H1 (cell line): ENCODE measurements at regions not wholly inside any gene's neighbourhood (a gene's known extent, or its start where the extent isn't known, plus 50 kb on each side); places are given as distances from the start of the nearest gene placed in this dataset.

Source experiments
- CTCF ChIA-PET: fragments of 300-600 bp; sonication (Branson Sonifier 250); formaldehyde crosslinking; loops from one replicate; lab custom pipeline; 2021; ENCODE audit not compliant: partially characterized antibody; lab: Charles Lee
- POLR2A ChIA-PET: fragments of 300-600 bp; sonication (Branson Sonifier 250); formaldehyde crosslinking; loops from one replicate; lab custom pipeline; 2021; ENCODE audit warnings: inconsistent platforms; ENCODE audit not compliant: partially characterized antibody; lab: Charles Lee
- DNase-seq, 2 experiments: peaks; one replicate each; pipeline versions ENCODE4 v3.0.0 to v3.0.0-alpha.2; 2010 to 2022; ENCODE audit warnings: low spot score in 2 of 2, low read depth in 1 of 2, mixed read lengths in 1 of 2
- FAIRE-seq: peaks from 2 replicates; lab custom pipeline; 2011; peaks lifted over from hg19 to GRCh38; lab: Jason Lieb, UNC
- H2AFZ ChIP-seq: 2 replicates; pipeline ENCODE4 v1.8.1; 2012; ENCODE audit warnings: low read length, inconsistent platforms
- H2AK5ac ChIP-seq: 2 replicates; pipeline ENCODE4 v1.6.1; 2013; ENCODE audit warnings: low read depth, low read length
- H2BK120ac ChIP-seq: replicated peaks from 2 replicates; pipeline ENCODE3; 2013; ENCODE audit warnings: low read depth, low read length, inconsistent platforms
- H2BK12ac ChIP-seq: 2 replicates; pipeline ENCODE4 v1.6.1; 2013; ENCODE audit warnings: low read depth, low read length
- H2BK15ac ChIP-seq: 2 replicates; pipeline ENCODE4 v1.6.1; 2013; ENCODE audit warnings: low read length
- H2BK20ac ChIP-seq: 2 replicates; pipeline ENCODE4 v1.6.1; 2013; ENCODE audit warnings: low read length
- H2BK5ac ChIP-seq: 2 replicates; pipeline ENCODE4 v1.6.1; 2013; ENCODE audit warnings: low read depth, low read length
- H3K14ac ChIP-seq: 2 replicates; pipeline ENCODE4 v1.6.1; 2013; ENCODE audit warnings: inconsistent platforms; ENCODE audit not compliant: insufficient read length
- H3K18ac ChIP-seq: 2 replicates; pipeline ENCODE4 v1.6.1; 2013; ENCODE audit warnings: low read length; ENCODE audit errors: extremely low read depth
- H3K23ac ChIP-seq: 2 replicates; pipeline ENCODE4 v1.6.1; 2013; ENCODE audit warnings: inconsistent platforms; ENCODE audit not compliant: insufficient read length
- H3K23me2 ChIP-seq: 2 replicates; pipeline ENCODE4 v1.6.1; 2013; ENCODE audit warnings: low read depth, low read length
- H3K27ac ChIP-seq: 2 replicates; pipeline ENCODE4 v1.6.1; 2011; ENCODE audit warnings: low read depth, low read length, inconsistent platforms
- H3K27me3 ChIP-seq, 4 experiments: replicated peaks in 1 of 4; 1 replicate in 1 of 4; 2 replicates in 3 of 4; pipeline versions ENCODE4 v1.6.1 to v1.8.1; 2011 to 2013; ENCODE audit warnings: low read length in 3 of 4, mild to moderate bottlenecking in 3 of 4, inconsistent platforms in 2 of 4, mixed read lengths in 2 of 4, moderate library complexity in 1 of 4; ENCODE audit not compliant: control insufficient read depth in 3 of 4, insufficient read depth in 3 of 4; ENCODE audit errors: extremely low read depth in 1 of 4
- H3K36me3 ChIP-seq, 4 experiments: 2 replicates each; pipeline versions ENCODE4 v1.6.1 to v1.8.1; 2011 to 2013; ENCODE audit warnings: mild to moderate bottlenecking in 4 of 4, low read length in 3 of 4, moderate library complexity in 2 of 4, control low read depth in 1 of 4, inconsistent platforms in 1 of 4; ENCODE audit not compliant: insufficient read depth in 4 of 4, control insufficient read depth in 2 of 4
- H3K4ac ChIP-seq: replicated peaks from 2 replicates; pipeline ENCODE3; 2013; ENCODE audit warnings: low read length, low read depth, mixed read lengths, inconsistent platforms; ENCODE audit not compliant: insufficient read length
- H3K4me1 ChIP-seq, 4 experiments: replicated peaks in 1 of 4; 1 replicate in 1 of 4; 2 replicates in 3 of 4; pipeline versions ENCODE4 v1.6.1 to v1.8.1; 2011 to 2013; ENCODE audit warnings: low read length in 3 of 4, inconsistent platforms in 2 of 4, mixed read lengths in 1 of 4; ENCODE audit not compliant: insufficient read depth in 4 of 4, control insufficient read depth in 3 of 4
- H3K4me2 ChIP-seq, 2 experiments: 2 replicates each; pipeline versions ENCODE4 v1.6.1 to v1.8.1; 2011 to 2013; ENCODE audit warnings: low read depth in 2 of 2, low read length in 2 of 2, control low read depth in 1 of 2, inconsistent platforms in 1 of 2, mild to moderate bottlenecking in 1 of 2; ENCODE audit not compliant: insufficient read depth in 1 of 2
- H3K4me3 ChIP-seq, 4 experiments: fragments of 200-600, 300-600 bp in 1 of 4; sonication (generic), shearing (Covaris generic), sonication (Bioruptor Twin) in 1 of 4; 2 replicates each; pipeline versions ENCODE4 v1.5.1 to v1.8.1; 2011 to 2016; ENCODE audit warnings: low read length in 4 of 4, low read depth in 3 of 4, control low read depth in 2 of 4, inconsistent platforms in 2 of 4, mild to moderate bottlenecking in 2 of 4, mixed read lengths in 1 of 4, moderate library complexity in 1 of 4; ENCODE audit not compliant: insufficient read depth in 2 of 4; ENCODE audit errors: extremely low read depth in 1 of 4
- H3K56ac ChIP-seq: replicated peaks from 2 replicates; pipeline ENCODE3; 2013; ENCODE audit warnings: low read depth, mild to moderate bottlenecking, mixed read lengths, low read length, inconsistent platforms; ENCODE audit not compliant: insufficient read length
- H3K79me1 ChIP-seq: 2 replicates; pipeline ENCODE4 v1.6.1; 2013; ENCODE audit warnings: low read depth, low read length, control low read depth
- H3K79me2 ChIP-seq, 2 experiments: 2 replicates each; pipeline versions ENCODE4 v1.6.1 to v1.8.1; 2012 to 2013; ENCODE audit warnings: low read length in 2 of 2, mild to moderate bottlenecking in 2 of 2, inconsistent platforms in 1 of 2; ENCODE audit not compliant: insufficient read depth in 2 of 2, control insufficient read depth in 1 of 2
- H3K9ac ChIP-seq, 4 experiments: replicated peaks in 1 of 4; 1 replicate in 1 of 4; 2 replicates in 3 of 4; pipeline versions ENCODE4 v1.6.1 to v1.8.1; 2011 to 2013; ENCODE audit warnings: low read depth in 3 of 4, low read length in 3 of 4, control low read depth in 2 of 4, mild to moderate bottlenecking in 2 of 4, moderate library complexity in 2 of 4, inconsistent platforms in 1 of 4; ENCODE audit errors: extremely low read depth in 1 of 4
- H3K9me3 ChIP-seq, 2 experiments: 2 replicates each; pipeline versions ENCODE4 v1.6.1 to v1.8.1; 2012 to 2013; ENCODE audit warnings: mild to moderate bottlenecking in 2 of 2, moderate library complexity in 2 of 2, control low read depth in 1 of 2, inconsistent platforms in 1 of 2, low read depth in 1 of 2, low read length in 1 of 2, mixed read lengths in 1 of 2; ENCODE audit not compliant: insufficient read depth in 2 of 2
- H4K20me1 ChIP-seq, 2 experiments: replicated peaks in 1 of 2; 2 replicates each; pipeline versions ENCODE3 to v1.8.1; 2011 to 2013; ENCODE audit warnings: inconsistent platforms in 2 of 2, low read length in 2 of 2, mild to moderate bottlenecking in 1 of 2; ENCODE audit not compliant: insufficient read depth in 2 of 2, control insufficient read depth in 1 of 2
- H4K5ac ChIP-seq: 2 replicates; pipeline ENCODE4 v1.6.1; 2013; ENCODE audit warnings: low read length, low read depth, mixed read lengths, inconsistent platforms; ENCODE audit not compliant: insufficient read length
- H4K8ac ChIP-seq: 2 replicates; pipeline ENCODE4 v1.8.0; 2013; ENCODE audit warnings: mild to moderate bottlenecking, moderate library complexity, low read length, inconsistent platforms; ENCODE audit not compliant: insufficient read depth; ENCODE audit errors: extremely low read depth
- H4K91ac ChIP-seq: replicated peaks from 2 replicates; pipeline ENCODE3; 2013; ENCODE audit warnings: low read length, mixed read lengths, inconsistent platforms; ENCODE audit not compliant: insufficient read length
- BACH1 ChIP-seq: IDR thresholded peaks from 2 replicates; pipeline ENCODE4 v1.6.1; 2012; ENCODE audit warnings: low read length, improper control_type of control experiment
- BRCA1 ChIP-seq: IDR thresholded peaks from 2 replicates; pipeline ENCODE4 v1.6.1; 2012; ENCODE audit warnings: low read depth, low read length, improper control_type of control experiment
- CHD1 ChIP-seq: IDR thresholded peaks from 2 replicates; pipeline ENCODE4 v1.6.1; 2012; ENCODE audit warnings: low read depth, low read length, improper control_type of control experiment
- GTF2F1 ChIP-seq: IDR thresholded peaks from 2 replicates; pipeline ENCODE4 v1.6.1; 2012; ENCODE audit warnings: low read depth, low read length, improper control_type of control experiment, borderline replicate concordance
- HDAC6 ChIP-seq: IDR thresholded peaks from one replicate; pipeline ENCODE4 v1.7.1; 2012; ENCODE audit warnings: low read depth, mild to moderate bottlenecking, inconsistent platforms, low read length, moderate library complexity
- MAFK ChIP-seq: IDR thresholded peaks from 2 replicates; pipeline ENCODE4 v1.6.1; 2012; ENCODE audit warnings: low read depth, mild to moderate bottlenecking, improper control_type of control experiment, low read length
- POLR2A ChIP-seq, 2 experiments: IDR thresholded peaks; 1 replicate in 1 of 2; 2 replicates in 1 of 2; pipeline ENCODE4 v1.6.1; 2011; ENCODE audit warnings: low read depth in 2 of 2, low read length in 2 of 2, mild to moderate bottlenecking in 2 of 2; ENCODE audit errors: control extremely low read depth in 1 of 2
- RNF2 ChIP-seq: fragments of 200-900, 300-1000 bp; sonication (generic); IDR thresholded peaks from 2 replicates; pipeline ENCODE4 v1.7.1; 2016; ENCODE audit warnings: borderline replicate concordance, low read depth, mild to moderate bottlenecking, antibody characterized with exemption, low read length; ENCODE audit not compliant: poor library complexity, severe bottlenecking; ENCODE audit errors: missing control alignments
- RXRA ChIP-seq: IDR thresholded peaks from 2 replicates; pipeline ENCODE4 v1.6.1; 2011; ENCODE audit warnings: low read depth, mild to moderate bottlenecking, low read length, moderate library complexity; ENCODE audit not compliant: insufficient read depth
- SIRT6 ChIP-seq: IDR thresholded peaks from one replicate; pipeline ENCODE4 v1.7.1; 2012; ENCODE audit warnings: low read length, inconsistent platforms
- SP1 ChIP-seq: IDR thresholded peaks from 2 replicates; pipeline ENCODE4 v1.6.1; 2011; ENCODE audit warnings: low read depth, low read length
- ZNF274 ChIP-seq: IDR thresholded peaks from 2 replicates; pipeline ENCODE4 v1.7.0; 2012; ENCODE audit warnings: low read length, borderline replicate concordance; ENCODE audit errors: extremely low read depth
- WGBS, 2 experiments: shearing (Covaris generic) in 1 of 2; methylation state at CpG; one replicate each; pipeline versions ENCODE4 v1.1.6 to v1.1.7; 2013 to 2015; ENCODE audit warnings: low lambda C conversion rate in 2 of 2, mixed read lengths in 2 of 2, inconsistent platforms in 1 of 2, low coverage in 1 of 2, missing lambda C conversion rate in 1 of 2; ENCODE audit not compliant: insufficient replicate concordance in 2 of 2, insufficient coverage in 1 of 2, insufficient read length in 1 of 2; ENCODE audit errors: extremely low coverage in 1 of 2, missing lambda C conversion rate in 1 of 2; 5-methylcytosine and 5-hydroxymethylcytosine counted together
- TF ChIP-seq, protein P1 (sequence below), 3 experiments: IDR thresholded peaks; 1 replicate in 2 of 3; 2 replicates in 1 of 3; pipeline versions ENCODE4 v1.5.1 to v1.6.1; 2011; ENCODE audit warnings: low read length in 3 of 3, mild to moderate bottlenecking in 3 of 3, inconsistent platforms in 2 of 3, low read depth in 1 of 3, moderate library complexity in 1 of 3; ENCODE audit not compliant: insufficient read depth in 1 of 3; ENCODE audit errors: control extremely low read depth in 1 of 3

DNA sequence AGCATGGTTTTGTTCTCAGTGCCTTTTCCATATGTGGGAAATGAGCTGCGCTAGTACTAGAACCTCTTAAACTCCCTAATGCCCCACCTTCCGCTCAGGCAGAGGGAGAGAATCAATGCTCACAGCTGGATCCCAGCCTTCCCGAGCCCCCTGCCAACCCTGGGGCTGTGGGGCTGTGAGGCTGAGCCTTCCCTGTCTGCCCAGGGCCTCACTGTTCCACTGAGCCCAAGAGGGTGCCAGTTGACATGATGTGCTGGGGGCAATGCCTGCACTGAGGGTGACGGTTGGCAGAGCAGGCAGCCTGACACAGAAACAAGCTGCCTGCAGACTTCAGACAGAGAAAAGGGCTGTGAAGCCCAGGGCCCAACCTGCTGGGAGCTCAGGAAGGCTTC, 602.4 kb upstream of the RAB6C start:
- Histone ChIP-seq H4K20me1 (peaks cover 0 to 3% of the 10 kb centered on the region in 2 experiments), H2BK20ac (no peak overlapping the region), H3K18ac (no peak overlapping the region), H2BK12ac (no peak overlapping the region), H3K56ac (no peak overlapping the region), H2BK5ac (no peak overlapping the region; the same call in 1 of the 2 replicates), H3K4me1 (no peaks in the 10 kb centered on the region; a peak in 1 of 7 replicates), H3K79me2 (no peaks in the 10 kb centered on the region), H3K14ac (no peak overlapping the region), H3K36me3 (no peaks in the 10 kb centered on the region), H3K23ac (no peak overlapping the region), H2AFZ (no peak overlapping the region), H3K4me3 (no peak overlapping the region), H3K9ac (no peak overlapping the region), H2BK120ac (no peak overlapping the region), H3K27me3 (no peaks in the 10 kb centered on the region), H4K8ac (no peak overlapping the region; the same call in 1 of the 2 replicates), H4K5ac (no peak overlapping the region), H3K4me2 (no peak overlapping the region), H3K23me2 (no peaks in the 10 kb centered on the region), H2AK5ac (no peak overlapping the region), H3K4ac (no peak overlapping the region), H3K27ac (no peak overlapping the region), H3K9me3 (0 out of 4 replicates have a peak, but pooled peaks cover 0 to 3% of the 10 kb centered on the region in 2 experiments), H2BK15ac (no peak overlapping the region), H4K91ac (no peak overlapping the region), H3K79me1 (no peaks in the 10 kb centered on the region)
- 92% methylated on average over 4 of the region's 4 CpGs; no CpG with 5 or more reads in 1 of the 2 experiments for WGBS, 2 experiments
- POLR2A ChIA-PET, result no interaction called here
- FAIRE-seq (no peak), DNase-seq (no peak)
- CTCF ChIA-PET, result interaction anchor here (1.0 to 2.2 kb wide), 3 partner anchors 10 to 113 kb away, joined by 3 to 6 read pairs (median 3); no protein-coding TSS in a partner anchor
- TF ChIP-seq RXRA (no peak), SIRT6 (no peak), BRCA1 (no peak), HDAC6 (no peak), GTF2F1 (no peak), ZNF274 (no peak), SP1 (no peak), RNF2 (no peak), MAFK (no peak), CHD1 (no peak), BACH1 (no peak), POLR2A (IDR thresholded peaks at IDR 0.05; ENCODE audit: control extremely low read depth in 1 of 2, low read depth in 2 of 2, low read length in 2 of 2) (no peak)
- TF ChIP-seq, protein P1, sequence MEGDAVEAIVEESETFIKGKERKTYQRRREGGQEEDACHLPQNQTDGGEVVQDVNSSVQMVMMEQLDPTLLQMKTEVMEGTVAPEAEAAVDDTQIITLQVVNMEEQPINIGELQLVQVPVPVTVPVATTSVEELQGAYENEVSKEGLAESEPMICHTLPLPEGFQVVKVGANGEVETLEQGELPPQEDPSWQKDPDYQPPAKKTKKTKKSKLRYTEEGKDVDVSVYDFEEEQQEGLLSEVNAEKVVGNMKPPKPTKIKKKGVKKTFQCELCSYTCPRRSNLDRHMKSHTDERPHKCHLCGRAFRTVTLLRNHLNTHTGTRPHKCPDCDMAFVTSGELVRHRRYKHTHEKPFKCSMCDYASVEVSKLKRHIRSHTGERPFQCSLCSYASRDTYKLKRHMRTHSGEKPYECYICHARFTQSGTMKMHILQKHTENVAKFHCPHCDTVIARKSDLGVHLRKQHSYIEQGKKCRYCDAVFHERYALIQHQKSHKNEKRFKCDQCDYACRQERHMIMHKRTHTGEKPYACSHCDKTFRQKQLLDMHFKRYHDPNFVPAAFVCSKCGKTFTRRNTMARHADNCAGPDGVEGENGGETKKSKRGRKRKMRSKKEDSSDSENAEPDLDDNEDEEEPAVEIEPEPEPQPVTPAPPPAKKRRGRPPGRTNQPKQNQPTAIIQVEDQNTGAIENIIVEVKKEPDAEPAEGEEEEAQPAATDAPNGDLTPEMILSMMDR (IDR thresholded peaks at IDR 0.05; ENCODE audit: control extremely low read depth in 1 of 3, insufficient read depth in 1 of 3, low read depth in 1 of 3, low read length in 3 of 3), result no peak
